K562 (cell line): ENCODE measurements at regions not wholly inside any gene's neighbourhood (a gene's known extent, or its start where the extent isn't known, plus 50 kb on each side); places are given as distances from the start of the nearest gene placed in this dataset.

Source experiments
- ATAC-seq: fragments of 200-7000 bp; cut with Tn5 transposase; 3 replicates; pipeline ENCODE4 v1.9.1; 2020; ENCODE audit warnings: moderate library complexity
- BruUV-seq: library from RNA; stranded (reverse); fragments of 400-500 nt; replicated peaks from 2 replicates; lab custom pipeline; 2021; lab: Mats Ljungman, UMichigan
- CTCF ChIA-PET: fragments of 300-600 bp; formaldehyde crosslinking; extraction: SDS; loops from one replicate; lab custom pipeline; 2021; ENCODE audit warnings: low intra/inter-chr PET ratio; lab: Yijun Ruan, JAX
- POLR2A ChIA-PET: fragments of 300-600, 350-650 bp; sonication (Branson Sonifier 250); formaldehyde crosslinking; extraction: SDS; loops from one replicate; lab custom pipeline; 2021; ENCODE audit warnings: antibody characterized with exemption, inconsistent platforms; lab: Yijun Ruan, JAX
- DNase-seq, 4 experiments: peaks; one replicate each; pipeline versions ENCODE4 v3.0.0 to v3.0.0-alpha.2; 2011 to 2018; ENCODE audit warnings: low spot score in 3 of 4, mixed read lengths in 3 of 4; ENCODE audit errors: extremely low read depth in 1 of 4
- FAIRE-seq: peaks from 2 replicates; lab custom pipeline; 2011; peaks lifted over from hg19 to GRCh38; lab: Jason Lieb, UNC
- H2AFZ ChIP-seq: 2 replicates; pipeline ENCODE4 v1.6.0; 2011; ENCODE audit warnings: low read depth, low read length, control low read depth, inconsistent platforms
- H3K27ac ChIP-seq: fragments of 200-600 bp; 3 replicates; pipeline ENCODE4 v1.8.0; 2011; ENCODE audit warnings: low read depth, mild to moderate bottlenecking, control low read depth, inconsistent platforms, low read length, moderate library complexity, mixed read lengths; ENCODE audit errors: extremely low read depth
- H3K27me3 ChIP-seq, 2 experiments: fragments of 300-600 bp in 1 of 2; 2 replicates in 1 of 2; 3 replicates in 1 of 2; pipeline versions ENCODE4 v1.6.0 to v1.8.0; 2011; ENCODE audit warnings: inconsistent platforms in 2 of 2, low read length in 2 of 2, mild to moderate bottlenecking in 1 of 2, mixed read lengths in 1 of 2, moderate library complexity in 1 of 2; ENCODE audit not compliant: control insufficient read depth in 2 of 2, insufficient read depth in 2 of 2
- H3K36me3 ChIP-seq: fragments of 300-600 bp; 3 replicates; pipeline ENCODE4 v1.8.0; 2011; ENCODE audit warnings: mild to moderate bottlenecking, low read length, inconsistent platforms; ENCODE audit not compliant: control insufficient read depth, insufficient read depth
- H3K4me1 ChIP-seq, 2 experiments: fragments of 200-600 bp in 1 of 2; replicated peaks in 1 of 2; 2 replicates in 1 of 2; 3 replicates in 1 of 2; pipeline versions ENCODE4 v1.5.1 to v1.8.0; 2011; ENCODE audit warnings: inconsistent platforms in 2 of 2, low read length in 2 of 2, mild to moderate bottlenecking in 1 of 2, mixed read lengths in 1 of 2, moderate library complexity in 1 of 2; ENCODE audit not compliant: control insufficient read depth in 2 of 2, insufficient read depth in 2 of 2
- H3K4me2 ChIP-seq: 2 replicates; pipeline ENCODE4 v1.6.1; 2011; ENCODE audit warnings: low read length, control low read depth, inconsistent platforms, mixed read lengths; ENCODE audit not compliant: insufficient read depth
- H3K4me3 ChIP-seq: fragments of 200-600 bp; sonication (generic), shearing (Covaris generic); 2 replicates; pipeline ENCODE4 v1.5.1; 2016; ENCODE audit warnings: control low read depth, inconsistent platforms
- H3K79me2 ChIP-seq: fragments of 200-600 bp; 3 replicates; pipeline ENCODE4 v1.8.0; 2011; ENCODE audit warnings: low read length, inconsistent platforms; ENCODE audit not compliant: control insufficient read depth, insufficient read depth
- H3K9ac ChIP-seq, 2 experiments: 2 replicates each; pipeline versions ENCODE4 v1.6.0 to v1.6.1; 2011; ENCODE audit warnings: low read depth in 2 of 2, low read length in 2 of 2, control low read depth in 1 of 2, inconsistent platforms in 1 of 2, mild to moderate bottlenecking in 1 of 2, mixed read lengths in 1 of 2; ENCODE audit not compliant: insufficient read depth in 1 of 2
- H3K9me1 ChIP-seq: one replicate; pipeline ENCODE4 v1.6.0; 2011; ENCODE audit warnings: inconsistent platforms, mild to moderate bottlenecking, low read length, moderate library complexity; ENCODE audit not compliant: control insufficient read depth, insufficient read depth
- H3K9me3 ChIP-seq: replicated peaks from 2 replicates; pipeline ENCODE4 v1.5.1; 2011; ENCODE audit warnings: low read depth, low read length, inconsistent platforms; ENCODE audit not compliant: control insufficient read depth, insufficient read depth
- H4K20me1 ChIP-seq: replicated peaks from 2 replicates; pipeline ENCODE4 v1.6.1; 2011; ENCODE audit warnings: low read length, inconsistent platforms, mixed read lengths; ENCODE audit not compliant: control insufficient read depth, insufficient read depth
- ARHGAP35 ChIP-seq: fragments of 450-650 bp; IDR thresholded peaks from 2 replicates; pipeline ENCODE4 v1.6.1; 2018; ENCODE audit not compliant: partially characterized antibody
- ATF1 ChIP-seq, 2 experiments: fragments of 450-650 bp in 1 of 2; IDR thresholded peaks; 2 replicates each; pipeline ENCODE4 v1.6.1; 2016; ENCODE audit warnings: missing compliant biosample characterization in 1 of 2, missing genetic modification characterization in 1 of 2
- BRF1 ChIP-seq: IDR thresholded peaks from 3 replicates; pipeline ENCODE4 v1.6.1; 2011; ENCODE audit warnings: borderline replicate concordance, mild to moderate bottlenecking; ENCODE audit not compliant: insufficient read length; ENCODE audit errors: extremely low read depth
- CHD2 ChIP-seq: IDR thresholded peaks from 2 replicates; pipeline ENCODE4 v1.6.1; 2011; ENCODE audit warnings: low read depth, low read length
- CHD4 ChIP-seq: fragments of 200-600 bp; sonication (generic); IDR thresholded peaks from 3 replicates; pipeline ENCODE4 v1.6.1; 2012; ENCODE audit warnings: low read depth, mild to moderate bottlenecking, mixed read lengths, low read length, inconsistent platforms; ENCODE audit not compliant: insufficient read depth, insufficient replicate concordance, poor library complexity, severe bottlenecking
- ESRRA ChIP-seq: fragments of 450-650 bp; IDR thresholded peaks from 2 replicates; pipeline ENCODE4 v1.6.1; 2014; ENCODE audit warnings: low read depth, mild to moderate bottlenecking, moderate library complexity, borderline replicate concordance
- GTF3C2 ChIP-seq: IDR thresholded peaks from 3 replicates; pipeline ENCODE4 v1.6.1; 2011; ENCODE audit warnings: borderline replicate concordance, mild to moderate bottlenecking, moderate library complexity; ENCODE audit not compliant: insufficient read length; ENCODE audit errors: extremely low read depth
- KDM1A ChIP-seq, 2 experiments: fragments of 450-650 bp; IDR thresholded peaks; 2 replicates each; pipeline ENCODE4 v1.6.1; 2016; ENCODE audit warnings: mild to moderate bottlenecking in 2 of 2
- MAFG ChIP-seq: fragments of 450-650 bp; conservative IDR thresholded peaks from 2 replicates; pipeline ENCODE4 v1.6.1; 2016; ENCODE audit warnings: missing genetic modification characterization, missing compliant biosample characterization
- MIER1 ChIP-seq: fragments of 450-650 bp; IDR thresholded peaks from 2 replicates; pipeline ENCODE4 v1.6.1; 2016; ENCODE audit warnings: antibody characterized with exemption, mild to moderate bottlenecking, low read depth
- PHF8 ChIP-seq: fragments of 200-600 bp; sonication (generic); IDR thresholded peaks from 2 replicates; pipeline ENCODE4 v1.6.1; 2012; ENCODE audit warnings: mixed run types, mild to moderate bottlenecking, inconsistent platforms, low read length, moderate library complexity, borderline replicate concordance
- TCF7L2 ChIP-seq: fragments of 150-350 bp; IDR thresholded peaks from 2 replicates; pipeline ENCODE4 v1.6.1; 2016; ENCODE audit warnings: low read depth, mild to moderate bottlenecking, low read length, moderate library complexity
- ZBTB9 ChIP-seq: fragments of 450-650 bp; formaldehyde crosslinking; IDR thresholded peaks from 2 replicates; pipeline ENCODE4 v1.4.0; 2020; ENCODE audit warnings: mild to moderate bottlenecking, moderate library complexity
- whole genome bisulfite sequencing: fragments of 100-300 bp; shearing (Covaris generic); methylation state at CpG from one replicate; pipeline ENCODE4 v1.1.6; 2016; ENCODE audit warnings: low coverage, mixed read lengths; ENCODE audit not compliant: insufficient coverage; ENCODE audit errors: missing lambda C conversion rate; 5-methylcytosine and 5-hydroxymethylcytosine counted together
- in situ Hi-C: fragments of 300-500 bp; cut with MboI; formaldehyde crosslinking; loops from 4 replicates; pipeline ENCODE4 v1.15.0; 2018; ENCODE audit warnings: inconsistent platforms, mixed read lengths
- intact Hi-C: fragments of 100-400 bp; cut with micrococcal nuclease; formaldehyde crosslinking; loops from 2 replicates; pipeline ENCODE4 v1.14.2; 2022

- in situ Hi-C loops, result no loop called here
- Histone ChIP-seq H3K27me3 (peaks cover 14 to 66% of the 10 kb centered on the region in 2 experiments), H3K9me3 (no peaks in the 10 kb centered on the region)
- TF ChIP-seq ARHGAP35 (no peak), CHD2 (no peak), ESRRA (no peak), ZBTB9 (no peak), MAFG (tag) (no peak), MIER1 (no peak), CHD4 (no peak), PHF8 (no peak), KDM1A (IDR thresholded peaks at IDR 0.05) (no peak), BRF1 (no peak), GTF3C2 (no peak), TCF7L2 (no peak), ATF1 (CRISPR knock-in tag; IDR thresholded peaks at IDR 0.05) (no peak), ATF1 (tag; IDR thresholded peaks at IDR 0.05) (no peak)
Measured at GRCh38 chr1:228901936-228902681, 166.8 kb downstream of the RHOU start.

More at GRCh38 chr1:228901936-228902681, 166.8 kb downstream of the RHOU start:
- intact Hi-C loops, result no loop called here
- no peak for ATAC-seq
- no peaks in the 10 kb centered on the region for H3K9me1 ChIP-seq
- ChIA-PET POLR2A (interaction anchor here (0.5 to 0.8 kb wide), 3 partner anchors 11 to 41 kb away, joined by 3 to 4 read pairs (median 4); no protein-coding TSS in a partner anchor), CTCF (no interaction called here)
- no peak for DNase-seq
- H3K4me2 ChIP-seq, result no peak overlapping the region
- no peaks in the 10 kb centered on the region for H3K36me3 ChIP-seq
- H3K4me1 ChIP-seq, result no peaks in the 10 kb centered on the region
- no peaks in the 10 kb centered on the region for H3K79me2 ChIP-seq
- no peak overlapping the region for H2AFZ ChIP-seq
- WGBS, result 2% methylated on average over 5 of the region's 5 CpGs
- no TSS peak for BruUV-seq
- H4K20me1 ChIP-seq, result 0 out of 2 replicates have a peak, but pooled peaks cover 5% of the 10 kb centered on the region
- FAIRE-seq, result no peak
- no peak overlapping the region for H3K27ac ChIP-seq
- no peak overlapping the region for H3K9ac ChIP-seq
- no peak overlapping the region for H3K4me3 ChIP-seq
